CD4-positive, alpha-beta T cell treated with Interferon alpha-2 for 1 hour (primary cell): ENCODE measurements at regions not wholly inside any gene's neighbourhood (a gene's known extent, or its start where the extent isn't known, plus 50 kb on each side); places are given as distances from the start of the nearest gene placed in this dataset.
"Not testable (repeated sequence)": the region's sequence is repeated elsewhere in the genome, so short reads cannot be mapped to it uniquely, and the experiment has no call there.

Experiments
- DNase-seq, 2 donors: peaks; one replicate each; pipeline ENCODE4 v3.0.0-alpha.2; 2020 to 2022

GRCh38 chr2:239831001-239831731, 194.0 kb downstream of the NDUFA10 start:
- DNase-seq = no peak

DNA sequence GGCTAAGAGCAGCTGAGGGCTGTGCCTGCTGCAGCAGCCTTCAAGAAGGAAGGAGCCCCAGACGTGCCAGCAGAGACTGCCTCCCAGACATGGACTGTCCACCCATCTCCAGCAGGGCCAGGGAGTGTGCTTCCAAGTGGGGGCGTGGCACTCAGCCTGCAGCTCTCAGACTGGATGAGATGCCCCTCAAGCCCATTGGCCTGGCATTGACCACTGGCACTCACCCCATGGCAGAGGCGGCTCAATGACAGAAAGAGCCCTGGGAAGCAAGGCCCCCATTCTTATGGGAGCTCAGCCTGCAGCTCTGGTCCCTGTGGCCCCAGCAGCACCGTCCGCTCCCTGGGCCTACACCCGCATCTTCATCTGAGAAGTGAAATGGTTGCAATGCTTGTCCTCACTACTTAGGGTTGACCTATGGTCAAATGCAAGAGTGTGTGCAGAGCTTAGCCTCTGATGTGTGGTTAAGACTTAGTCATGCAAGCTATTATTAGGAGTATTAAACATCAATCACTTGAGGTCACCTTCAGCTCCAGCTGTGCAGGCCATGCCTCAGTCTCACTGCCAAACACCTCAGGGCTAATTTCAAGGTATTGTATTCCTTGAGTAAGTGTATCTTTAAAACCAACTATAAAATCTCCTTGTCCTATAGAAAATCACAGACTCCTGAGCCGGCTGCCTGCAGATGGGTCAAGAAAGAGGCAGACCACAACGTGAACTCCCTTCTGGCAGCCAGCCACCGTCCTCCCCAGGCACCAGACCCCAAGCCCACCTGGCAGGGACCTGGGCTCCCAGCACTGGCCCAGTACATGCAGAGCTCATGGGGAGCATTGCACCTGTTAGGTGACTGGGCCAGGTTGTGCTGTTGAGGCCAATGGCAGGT, 194.8 kb downstream of the NDUFA10 start:
- DNase-seq = no peak

DNA sequence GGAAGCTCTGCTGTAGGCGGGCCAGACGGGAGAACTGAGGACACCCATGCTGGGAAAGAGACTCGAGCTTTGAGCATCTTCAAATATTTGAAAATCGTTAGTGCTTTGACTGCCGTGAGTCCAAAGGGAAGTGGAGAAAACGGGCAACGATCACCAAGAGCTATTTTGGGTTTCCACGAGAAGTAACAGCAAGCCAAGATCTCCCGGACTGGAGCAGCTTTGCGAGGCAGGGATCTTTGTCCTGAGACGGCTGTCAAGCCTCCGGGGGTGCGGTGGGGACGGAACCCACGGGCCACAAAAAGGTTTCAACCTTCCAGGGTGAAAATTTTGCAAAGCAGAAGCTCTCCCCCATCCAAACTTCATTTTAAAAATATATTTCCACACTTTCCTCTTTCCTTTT, 195.8 kb downstream of the NDUFA10 start:
- DNase-seq = no peak

- not testable (repeated sequence) for DNase-seq
Measured at GRCh38 chr2:239828973-239829275, 196.2 kb downstream of the NDUFA10 start.

- DNase-seq = no peak
Measured at GRCh38 chr2:239828192-239828972, 196.8 kb downstream of the NDUFA10 start.

DNA sequence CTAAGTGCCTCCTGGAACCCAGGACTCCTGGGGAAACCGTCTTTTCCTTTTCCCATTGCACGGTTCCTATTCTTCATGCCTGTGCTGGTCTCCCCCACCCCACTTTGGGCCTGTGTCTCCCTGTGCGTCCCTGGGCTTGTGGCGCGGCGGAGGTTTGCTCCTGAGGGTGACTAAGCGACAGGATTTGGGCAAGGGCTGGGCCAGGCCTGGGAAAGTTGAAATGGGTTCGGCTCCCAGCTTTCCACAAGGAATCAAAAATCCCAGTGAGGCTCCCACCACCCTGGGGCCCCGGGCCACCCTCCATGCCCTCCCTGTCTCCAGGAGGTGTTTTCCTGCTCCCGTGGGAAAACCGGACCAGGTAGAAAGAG, 197.6 kb downstream of the NDUFA10 start:
- no peak for DNase-seq

DNA sequence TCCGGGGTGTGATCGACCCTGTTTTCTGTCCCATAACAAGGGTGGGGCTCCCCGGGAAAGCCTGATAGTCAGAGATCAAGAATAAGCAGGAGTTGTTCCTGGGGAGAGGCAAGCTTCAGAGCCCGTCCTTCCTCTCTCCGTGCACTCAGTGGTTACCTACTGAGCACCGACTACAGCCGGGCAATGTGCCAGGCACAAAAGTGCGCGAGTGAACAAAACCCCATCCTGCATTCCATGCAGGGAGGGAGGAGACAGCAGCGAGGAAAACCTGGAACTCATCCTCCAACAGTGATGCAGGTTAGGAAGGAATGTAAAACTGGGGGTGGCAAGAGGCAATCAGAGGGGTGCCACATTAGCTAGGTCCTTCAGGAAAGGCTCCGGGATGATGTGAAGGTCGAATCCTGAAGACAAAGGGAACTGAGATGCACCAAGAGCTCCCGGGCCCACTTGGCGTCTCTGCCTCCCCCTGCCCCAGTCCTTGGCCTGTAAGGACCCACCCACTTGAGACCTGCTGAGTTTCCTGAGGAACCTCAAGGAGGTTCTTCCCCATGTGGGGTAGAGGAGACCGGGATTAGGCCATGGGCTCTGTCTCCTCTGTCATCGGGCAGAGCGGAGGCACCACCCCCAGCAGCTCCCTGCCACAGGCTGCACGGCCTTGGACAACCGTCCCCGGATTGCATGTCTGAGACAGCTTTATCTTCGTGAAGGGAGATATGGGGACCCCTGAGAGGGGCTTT, 198.2 kb downstream of the NDUFA10 start:
- no peak for DNase-seq

DNA sequence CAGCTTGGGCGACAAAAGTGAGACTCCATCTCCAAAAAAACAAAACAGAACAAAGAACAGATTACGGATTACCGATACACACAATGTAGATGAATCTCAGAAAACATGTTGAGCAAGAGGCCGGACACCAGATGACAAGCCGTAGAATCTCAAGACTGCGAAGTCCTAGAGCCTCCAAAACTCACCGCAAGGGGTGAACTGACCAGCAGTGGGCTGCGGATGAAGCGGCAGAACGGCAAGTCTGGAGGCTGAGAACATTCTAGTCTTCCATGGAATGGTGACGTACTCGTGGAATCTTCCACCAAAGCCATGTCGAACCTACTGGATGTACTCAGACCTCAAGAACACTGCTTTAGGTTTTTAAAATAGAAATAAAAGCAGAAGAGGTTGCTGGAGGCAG, 198.8 kb downstream of the NDUFA10 start:
- DNase-seq = no peak

DNA sequence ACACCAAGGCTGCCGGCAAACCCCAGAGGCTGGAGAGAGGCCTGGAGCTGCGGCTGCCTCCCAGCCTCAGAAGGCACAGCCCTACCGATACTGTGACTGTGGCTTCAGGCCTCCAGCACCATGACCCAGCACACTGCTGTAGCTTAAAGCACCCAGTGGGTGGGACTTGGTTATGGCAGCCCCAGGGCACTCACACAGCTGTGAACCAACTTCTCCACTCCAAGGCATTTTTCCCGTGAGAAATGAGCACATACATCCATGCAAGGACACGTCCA, 199.5 kb downstream of the NDUFA10 start:
- DNase-seq = no peak

- DNase-seq = no peak
Measured at GRCh38 chr2:239824866-239825704, 200.1 kb downstream of the NDUFA10 start.

GRCh38 chr2:239824046-239824694, 201.0 kb downstream of the NDUFA10 start:
- no peak for DNase-seq

DNA sequence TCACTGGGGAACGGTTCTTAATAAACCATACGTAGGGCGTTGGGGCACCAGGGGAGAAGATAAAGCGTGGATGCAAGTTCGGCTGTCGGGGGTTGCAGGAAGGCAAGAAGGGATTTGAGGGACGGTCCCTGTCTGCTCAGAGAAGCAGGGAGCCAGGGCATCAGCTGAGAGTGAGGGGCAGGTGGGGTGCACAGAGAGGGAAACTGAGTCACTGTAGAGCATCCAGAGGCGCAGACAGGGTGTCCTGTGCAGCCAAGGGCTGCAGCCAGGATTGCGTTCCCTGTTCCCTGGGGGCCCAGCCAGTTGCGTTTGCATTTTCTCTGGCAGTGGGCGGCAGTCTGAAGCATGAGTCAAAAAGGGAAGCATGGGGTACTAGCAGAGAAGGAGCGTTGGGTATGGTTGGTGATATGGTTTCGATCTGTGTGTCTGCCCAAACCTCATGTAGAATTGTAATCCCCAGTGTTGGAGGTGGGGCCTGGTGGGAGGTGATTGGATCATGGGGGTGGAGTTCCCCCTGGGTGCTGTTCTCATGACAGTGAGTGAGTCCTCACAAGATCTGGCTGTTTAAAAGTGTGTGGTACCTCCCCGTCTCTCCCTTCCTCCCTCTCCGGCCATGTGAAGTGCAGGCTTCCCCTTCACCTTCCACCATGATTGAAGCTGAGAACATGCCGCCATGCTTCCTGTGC, 202.9 kb downstream of the NDUFA10 start:
- DNase-seq = no peak

DNA sequence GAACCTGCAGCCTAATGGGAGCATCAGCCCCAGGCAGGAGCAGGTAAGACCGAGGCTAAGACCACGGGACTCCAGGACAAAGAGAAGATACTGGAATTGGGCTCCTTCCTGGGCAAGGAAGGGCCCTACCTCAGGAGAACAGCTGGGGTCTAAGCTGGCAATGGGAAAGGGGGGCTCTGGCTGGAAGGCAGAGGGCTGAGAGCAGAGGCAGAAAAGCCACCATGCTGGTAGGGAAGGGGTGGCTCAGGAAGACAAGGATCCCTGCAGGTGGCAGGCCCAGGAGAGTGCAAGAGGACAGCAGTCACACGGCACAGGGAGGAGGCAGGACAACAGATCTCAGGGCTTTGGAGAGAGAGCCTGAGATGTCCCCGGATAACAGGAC, 203.5 kb downstream of the NDUFA10 start:
- DNase-seq = no peak

- no peak for DNase-seq
Measured at GRCh38 chr2:239820836-239821693, 204.1 kb downstream of the NDUFA10 start.

DNA sequence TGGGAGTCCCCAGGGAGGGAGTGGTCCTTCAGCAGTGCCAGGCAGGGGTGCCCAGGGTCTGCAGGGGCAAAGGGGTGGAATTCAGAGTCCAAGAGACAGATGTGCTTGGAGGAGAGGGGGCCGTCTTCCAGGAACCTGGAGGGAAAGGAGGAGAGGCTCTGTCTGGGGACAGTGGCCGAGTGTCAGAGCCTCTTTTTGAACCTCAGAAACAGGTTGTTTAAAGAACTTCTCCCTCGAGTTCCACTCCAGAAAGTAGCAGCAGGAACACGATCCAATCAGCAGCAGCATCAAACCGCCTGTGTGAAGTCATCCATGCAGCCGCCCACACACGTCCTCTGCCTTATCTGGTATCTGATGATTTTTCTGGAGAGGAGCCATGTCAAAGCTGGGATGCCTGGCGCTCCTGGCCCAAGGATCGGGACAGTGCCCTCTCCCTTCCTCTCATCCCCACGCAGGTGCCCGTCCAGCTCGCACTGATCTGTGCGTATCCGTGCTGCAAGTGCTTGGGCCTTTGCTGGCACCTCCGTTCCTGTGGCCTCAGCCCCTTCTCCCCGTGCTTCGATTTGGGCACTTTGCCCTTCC, 205.1 kb downstream of the NDUFA10 start:
- no peak for DNase-seq

DNA sequence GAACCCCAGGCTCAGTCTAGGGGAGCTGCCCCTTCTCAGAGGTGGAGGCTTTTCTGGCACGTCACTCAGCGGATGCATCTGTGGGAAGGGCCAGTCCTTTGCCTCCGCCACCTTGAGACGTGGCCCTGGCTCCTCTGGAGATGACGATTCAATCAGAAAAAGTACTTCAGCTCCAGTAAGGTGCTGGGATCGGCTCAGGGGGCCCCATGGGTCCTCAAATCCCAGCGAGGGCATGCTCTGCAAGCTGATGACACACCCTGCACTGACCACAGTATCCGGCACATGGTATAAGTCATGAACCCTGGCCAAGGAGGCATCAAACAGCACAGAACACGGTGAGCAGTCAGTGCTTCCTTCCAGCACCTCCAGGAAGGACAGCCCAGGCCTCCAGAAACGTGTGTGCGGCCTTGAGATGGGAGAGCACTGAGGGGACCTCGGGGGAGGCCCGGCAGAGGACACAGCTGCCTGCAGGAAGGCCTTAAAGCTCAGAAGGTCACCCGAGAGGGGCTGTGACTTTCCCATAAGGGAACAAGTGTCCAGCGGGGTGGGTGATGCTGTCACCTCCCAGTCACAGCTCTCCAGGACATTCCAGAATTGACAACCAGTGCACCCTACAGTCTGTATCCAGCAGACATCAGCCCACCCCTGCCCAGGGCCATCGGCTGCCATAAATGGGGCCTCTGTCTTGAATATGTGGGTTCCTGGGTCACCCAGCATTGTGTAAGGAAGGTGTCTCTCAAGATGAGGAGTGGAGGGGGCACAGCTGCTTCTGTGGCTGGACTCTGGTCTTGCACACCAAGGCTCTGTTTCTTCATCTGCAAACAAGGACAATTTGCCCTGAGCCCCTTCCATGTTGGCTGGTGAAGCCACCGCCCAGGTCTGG, 205.8 kb downstream of the NDUFA10 start:
- no peak for DNase-seq

DNA sequence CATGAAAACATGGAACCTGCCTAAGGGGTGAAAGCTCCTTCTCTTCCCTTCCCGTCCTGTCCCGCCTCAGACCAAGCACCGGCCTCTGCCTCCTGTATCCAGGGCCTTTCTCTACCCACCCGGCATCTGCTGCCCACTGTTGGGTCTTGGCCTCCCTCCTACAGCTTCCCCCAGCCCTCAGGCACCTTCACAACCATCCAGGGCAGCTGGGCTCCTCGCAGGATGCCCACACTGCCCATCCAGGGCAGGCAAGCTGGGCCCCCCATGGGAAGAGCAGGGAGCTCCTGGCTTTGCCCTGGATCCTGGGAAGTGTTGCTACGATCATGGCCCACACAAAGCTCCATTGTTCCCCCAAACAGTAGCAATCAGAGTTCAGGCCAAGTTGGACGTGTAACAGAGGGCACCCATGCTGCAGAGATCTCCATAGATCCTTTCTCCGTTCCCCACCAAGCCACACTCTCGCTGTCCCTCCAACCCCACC, 206.6 kb downstream of the NDUFA10 start:
- DNase-seq = no peak

- DNase-seq = no peak
Measured at GRCh38 chr2:239818086-239818485, 207.1 kb downstream of the NDUFA10 start.
